Keratinocyte (primary cell): ENCODE measurements at regions not wholly inside any gene's neighbourhood (a gene's known extent, or its start where the extent isn't known, plus 50 kb on each side); places are given as distances from the start of the nearest gene placed in this dataset.

Experiments
- DNase-seq: peaks from one replicate; pipeline ENCODE4 v3.0.0-alpha.2; 2011; ENCODE audit warnings: low read depth, missing footprints, low spot score
- FAIRE-seq: peaks from 2 replicates; lab custom pipeline; 2011; peaks lifted over from hg19 to GRCh38; lab: Jason Lieb, UNC
- H2AFZ ChIP-seq: 2 replicates; pipeline ENCODE4 v1.6.0; 2012; ENCODE audit warnings: low read length, control low read depth, inconsistent platforms; ENCODE audit not compliant: control insufficient read depth
- H3K27ac ChIP-seq: 2 replicates; pipeline ENCODE4 v1.5.1; 2011; ENCODE audit warnings: low read length; ENCODE audit not compliant: control insufficient read depth, insufficient read depth
- H3K27me3 ChIP-seq: 3 replicates; pipeline ENCODE4 v1.6.0; 2011; ENCODE audit warnings: low read length; ENCODE audit not compliant: control insufficient read depth, insufficient read depth; ENCODE audit errors: extremely low read depth
- H3K36me3 ChIP-seq, 2 experiments: 2 replicates in 1 of 2; 3 replicates in 1 of 2; pipeline ENCODE4 v1.5.1; 2011; ENCODE audit warnings: low read length in 2 of 2, mild to moderate bottlenecking in 1 of 2; ENCODE audit not compliant: control insufficient read depth in 2 of 2, insufficient read depth in 2 of 2; ENCODE audit errors: extremely low read depth in 1 of 2
- H3K4me1 ChIP-seq: 3 replicates; pipeline ENCODE4 v1.5.1; 2011; ENCODE audit warnings: low read length; ENCODE audit not compliant: control insufficient read depth, insufficient read depth; ENCODE audit errors: extremely low read depth
- H3K4me2 ChIP-seq: 3 replicates; pipeline ENCODE4 v1.6.0; 2011; ENCODE audit warnings: low read depth, low read length; ENCODE audit not compliant: control insufficient read depth, insufficient read depth; ENCODE audit errors: extremely low read depth
- H3K4me3 ChIP-seq, 3 experiments: fragments of 200-600 bp in 1 of 3; sonication (generic) in 1 of 3; 2 replicates in 2 of 3; 3 replicates in 1 of 3; pipeline ENCODE4 v1.5.1; 2011 to 2016; ENCODE audit warnings: low read length in 3 of 3, mild to moderate bottlenecking in 3 of 3, control low read depth in 2 of 3, inconsistent platforms in 1 of 3, low read depth in 1 of 3, mixed read lengths in 1 of 3, mixed run types in 1 of 3, moderate library complexity in 1 of 3; ENCODE audit not compliant: control insufficient read depth in 2 of 3, insufficient read depth in 2 of 3; ENCODE audit errors: extremely low read depth in 1 of 3
- H3K79me2 ChIP-seq: 2 replicates; pipeline ENCODE4 v1.6.0; 2012; ENCODE audit warnings: low read length; ENCODE audit not compliant: control insufficient read depth, insufficient read depth
- H3K9ac ChIP-seq: 3 replicates; pipeline ENCODE4 v1.6.0; 2011; ENCODE audit warnings: low read length; ENCODE audit not compliant: control insufficient read depth, insufficient read depth; ENCODE audit errors: extremely low read depth
- H3K9me1 ChIP-seq: 3 replicates; pipeline ENCODE4 v1.6.0; 2011; ENCODE audit warnings: low read length; ENCODE audit not compliant: control insufficient read depth, insufficient read depth; ENCODE audit errors: extremely low read depth
- H3K9me3 ChIP-seq: 2 replicates; pipeline ENCODE4 v1.5.1; 2012; ENCODE audit warnings: low read depth, low read length; ENCODE audit not compliant: control insufficient read depth
- H4K20me1 ChIP-seq: 3 replicates; pipeline ENCODE4 v1.6.0; 2011; ENCODE audit warnings: low read length; ENCODE audit not compliant: control insufficient read depth, insufficient read depth; ENCODE audit errors: extremely low read depth
- CTCF ChIP-seq, 3 experiments: IDR thresholded peaks in 1 of 3; conservative IDR thresholded peaks in 1 of 3; optimal IDR thresholded peaks in 1 of 3; 2 replicates in 2 of 3; 3 replicates in 1 of 3; pipeline versions ENCODE3 to v1.5.1; 2011; ENCODE audit warnings: low read length in 3 of 3, mild to moderate bottlenecking in 3 of 3, moderate library complexity in 2 of 3, control low read depth in 1 of 3, inconsistent platforms in 1 of 3; ENCODE audit not compliant: insufficient read depth in 2 of 3; ENCODE audit errors: extremely low read depth in 1 of 3
- EZH2 ChIP-seq: IDR thresholded peaks from one replicate; pipeline ENCODE4 v1.6.1; 2012; ENCODE audit warnings: inconsistent platforms, mild to moderate bottlenecking, low read length, moderate library complexity
- dilution Hi-C: fragments of 300-500 bp; cut with MboI; formaldehyde crosslinking; loops from one replicate; pipeline ENCODE4 v1.7.0; 2020; ENCODE audit warnings: low sequenced_read_pairs; ENCODE audit not compliant: extremely low pct_ligation_motif_present

GRCh38 chr10:128420623-128421022 lies 294.4 kb upstream of the MKI67 start:
- Histone ChIP-seq H2AFZ (no peak overlapping the region), H3K79me2 (no peaks in the 10 kb centered on the region)
- no peak for FAIRE-seq

GRCh38 chr10:128421371-128422160 lies 295.3 kb upstream of the MKI67 start:
- DNase-seq (no peak), FAIRE-seq (no peak)
- H3K27me3 ChIP-seq, result no peaks in the 10 kb centered on the region
- no peaks in the 10 kb centered on the region for H3K79me2 ChIP-seq
- no peak overlapping the region for H3K4me2 ChIP-seq
- H3K4me1 ChIP-seq, result no peaks in the 10 kb centered on the region
- no peak overlapping the region for H3K9ac ChIP-seq
- TF ChIP-seq CTCF (optimal IDR thresholded peaks at IDR 0.05 in 1 of 3, IDR thresholded peaks at IDR 0.05 in 1 of 3, conservative IDR thresholded peaks at IDR 0.05 in 1 of 3; ENCODE audit: extremely low read depth in 1 of 3, insufficient read depth in 2 of 3, low read length in 3 of 3) (no peak), EZH2 (no peak)
- H3K27ac ChIP-seq, result no peak overlapping the region
- dilution Hi-C loops, result no loop called here
- no peaks in the 10 kb centered on the region for H3K9me1 ChIP-seq
- H2AFZ ChIP-seq, result no peak overlapping the region
- H4K20me1 ChIP-seq, result no peaks in the 10 kb centered on the region
- no peak overlapping the region for H3K4me3 ChIP-seq
- peaks cover 2% of the 10 kb centered on the region for H3K9me3 ChIP-seq
- H3K36me3 ChIP-seq, result no peaks in the 10 kb centered on the region

More at GRCh38 chr10:128420623-128421022, 294.4 kb upstream of the MKI67 start:
- DNase-seq, result no peak
- dilution Hi-C loops, result no loop called here
- no peak overlapping the region for H3K27ac ChIP-seq
- H3K36me3 ChIP-seq, result no peaks in the 10 kb centered on the region
- H3K9me1 ChIP-seq, result no peaks in the 10 kb centered on the region
- H3K27me3 ChIP-seq, result no peaks in the 10 kb centered on the region
- TF ChIP-seq CTCF (optimal IDR thresholded peaks at IDR 0.05 in 1 of 3, IDR thresholded peaks at IDR 0.05 in 1 of 3, conservative IDR thresholded peaks at IDR 0.05 in 1 of 3; ENCODE audit: extremely low read depth in 1 of 3, insufficient read depth in 2 of 3, low read length in 3 of 3) (no peak), EZH2 (no peak)
- H4K20me1 ChIP-seq, result no peaks in the 10 kb centered on the region
- no peak overlapping the region for H3K4me2 ChIP-seq
- H3K4me1 ChIP-seq, result no peaks in the 10 kb centered on the region
- H3K9ac ChIP-seq, result no peak overlapping the region
- peaks cover 3% of the 10 kb centered on the region for H3K9me3 ChIP-seq
- H3K4me3 ChIP-seq, result no peak overlapping the region
